ENCODE measurements at regions not wholly inside any gene's neighbourhood (a gene's known extent, or its start where the extent isn't known, plus 50 kb on each side); places are given as distances from the start of the nearest gene placed in this dataset.
A peak's percentile ranks its signal among the peaks of the same experiment; 100 is the strongest.

- H3K27me3 ChIP-seq (ENCODE audit: insufficient read depth, low read length) = no peaks in the 10 kb centered on the region
- H3K18ac ChIP-seq (ENCODE audit: insufficient read length, low read depth, low read length) = no peak overlapping the region
- no CpG with 5 or more reads among the region's 4 CpGs for WGBS (ENCODE audit: extremely low coverage, insufficient read length, low lambda C conversion rate)
- H3K27ac ChIP-seq (ENCODE audit: insufficient read length, low read depth, low read length) = no peak overlapping the region
- no peak overlapping the region for H3K23ac ChIP-seq (ENCODE audit: insufficient read length, low read depth, low read length)
- H3K27ac Mint-ChIP-seq = no peak overlapping the region
- no peak overlapping the region for H2BK120ac ChIP-seq (ENCODE audit: low read depth, low read length, poor library complexity, severe bottlenecking)
- no peaks in the 10 kb centered on the region for H3K79me1 ChIP-seq (ENCODE audit: insufficient read depth, low read depth, low read length, poor library complexity, severe bottlenecking)
- H3K79me2 ChIP-seq (ENCODE audit: insufficient read depth, low read length) = no peaks in the 10 kb centered on the region
- H3K4me1 ChIP-seq (ENCODE audit: insufficient read depth, low read length) = no peaks in the 10 kb centered on the region
- H4K20me1 ChIP-seq (ENCODE audit: control insufficient read depth, insufficient read depth, insufficient read length) = no peaks in the 10 kb centered on the region
- no peak overlapping the region for H3K9ac ChIP-seq (ENCODE audit: extremely low read depth, insufficient read length, low read length)
- H3K4ac ChIP-seq (ENCODE audit: low read depth, low read length) = no peak overlapping the region
- H3K9me3 ChIP-seq (ENCODE audit: control insufficient read depth, low read depth, low read length) = no peaks in the 10 kb centered on the region
- H2AFZ ChIP-seq (ENCODE audit: low read length) = no peak overlapping the region
- H3T11ph ChIP-seq (ENCODE audit: low read length) = no peak overlapping the region
- no peak overlapping the region for H2AK5ac ChIP-seq (ENCODE audit: insufficient read length, low read length)
- H3K4me2 ChIP-seq (ENCODE audit: insufficient read depth, insufficient read length, low read length) = no peak overlapping the region
- H3K36me3 Mint-ChIP-seq (ENCODE audit: insufficient read depth in 1 of 3, low read depth in 3 of 3) = 0 out of 7 replicates have a peak, but pooled peaks cover 0 to 2% (median 0%) of the 10 kb centered on the region in 3 experiments
- TF ChIP-seq, protein P1, sequence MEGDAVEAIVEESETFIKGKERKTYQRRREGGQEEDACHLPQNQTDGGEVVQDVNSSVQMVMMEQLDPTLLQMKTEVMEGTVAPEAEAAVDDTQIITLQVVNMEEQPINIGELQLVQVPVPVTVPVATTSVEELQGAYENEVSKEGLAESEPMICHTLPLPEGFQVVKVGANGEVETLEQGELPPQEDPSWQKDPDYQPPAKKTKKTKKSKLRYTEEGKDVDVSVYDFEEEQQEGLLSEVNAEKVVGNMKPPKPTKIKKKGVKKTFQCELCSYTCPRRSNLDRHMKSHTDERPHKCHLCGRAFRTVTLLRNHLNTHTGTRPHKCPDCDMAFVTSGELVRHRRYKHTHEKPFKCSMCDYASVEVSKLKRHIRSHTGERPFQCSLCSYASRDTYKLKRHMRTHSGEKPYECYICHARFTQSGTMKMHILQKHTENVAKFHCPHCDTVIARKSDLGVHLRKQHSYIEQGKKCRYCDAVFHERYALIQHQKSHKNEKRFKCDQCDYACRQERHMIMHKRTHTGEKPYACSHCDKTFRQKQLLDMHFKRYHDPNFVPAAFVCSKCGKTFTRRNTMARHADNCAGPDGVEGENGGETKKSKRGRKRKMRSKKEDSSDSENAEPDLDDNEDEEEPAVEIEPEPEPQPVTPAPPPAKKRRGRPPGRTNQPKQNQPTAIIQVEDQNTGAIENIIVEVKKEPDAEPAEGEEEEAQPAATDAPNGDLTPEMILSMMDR (conservative IDR thresholded peaks at IDR 0.05) = peak; percentile 56
- H2BK12ac ChIP-seq (ENCODE audit: insufficient read length, low read depth, low read length) = no peak overlapping the region
- H3K14ac ChIP-seq (ENCODE audit: insufficient read depth, low read length) = no peak overlapping the region
- H4K8ac ChIP-seq (replicated peaks; ENCODE audit: insufficient read length, low read depth, low read length) = no peak overlapping the region
- no peaks in the 10 kb centered on the region for H3K23me2 ChIP-seq (ENCODE audit: insufficient read length, low read depth, low read length, poor library complexity, severe bottlenecking)
- no peak for DNase-seq
- H3K56ac ChIP-seq (ENCODE audit: insufficient read length, low read depth, low read length) = no peak overlapping the region
- H4K91ac ChIP-seq (ENCODE audit: insufficient read length, low read depth, low read length) = no peak overlapping the region
- no peaks in the 10 kb centered on the region for H3K4me1 Mint-ChIP-seq
- H3K27me3 Mint-ChIP-seq (ENCODE audit: low read depth) = peaks cover 3% of the 10 kb centered on the region; the same call in 1 of the 2 replicates
- no peak overlapping the region for H2BK15ac ChIP-seq (ENCODE audit: low read depth, low read length)
- H4K5ac ChIP-seq (ENCODE audit: insufficient read length, low read depth, low read length) = no peak overlapping the region
- H2BK5ac ChIP-seq (ENCODE audit: insufficient read length, low read length) = no peak overlapping the region
- no peaks in the 10 kb centered on the region for H3K9me3 Mint-ChIP-seq
- H2BK20ac ChIP-seq (ENCODE audit: low read depth, low read length, poor library complexity, severe bottlenecking) = no peak overlapping the region
- H3K4me3 Mint-ChIP-seq = no peak overlapping the region
These were observed 54.7 kb upstream of the MAN1A2 start for GRCh38 chr1:117312453-117313138.

Data from H9 (cell line).